Umbilical cord (tissue), 1 donor: ENCODE measurements at regions not wholly inside any gene's neighbourhood (a gene's known extent, or its start where the extent isn't known, plus 50 kb on each side); places are given as distances from the start of the nearest gene placed in this dataset.

Experiments used
- DNase-seq: peaks from one replicate; pipeline ENCODE4 v3.0.0-alpha.2; 2015; ENCODE audit warnings: low spot score

GRCh38 chr5:4188704-4189103, 593.1 kb downstream of the IRX1 start:
- no peak for DNase-seq

GRCh38 chr5:4189317-4189716, 593.7 kb downstream of the IRX1 start:
- DNase-seq = peak; percentile 5

- DNase-seq = no peak
These were observed 595.4 kb downstream of the IRX1 start for GRCh38 chr5:4191041-4191440.

- DNase-seq = no peak
These were observed 596.1 kb downstream of the IRX1 start for GRCh38 chr5:4191703-4192102.

- DNase-seq = no peak
These were observed 596.5 kb downstream of the IRX1 start for GRCh38 chr5:4192111-4192510.

GRCh38 chr5:4196744-4197143, 601.1 kb downstream of the IRX1 start:
- no peak for DNase-seq

- DNase-seq = no peak
These were observed 601.5 kb downstream of the IRX1 start for GRCh38 chr5:4197151-4197550.

- DNase-seq = no peak
These were observed 602.8 kb downstream of the IRX1 start for GRCh38 chr5:4198461-4198860.

GRCh38 chr5:4199049-4199841, 603.6 kb downstream of the IRX1 start:
- no peak for DNase-seq

GRCh38 chr5:4203146-4203545, 607.5 kb downstream of the IRX1 start:
- DNase-seq = no peak

GRCh38 chr5:4204276-4205141, 608.9 kb downstream of the IRX1 start:
- no peak for DNase-seq

- DNase-seq = peak; percentile 78
These were observed 609.8 kb downstream of the IRX1 start for GRCh38 chr5:4205398-4205797.

- no peak for DNase-seq
These were observed 610.5 kb downstream of the IRX1 start for GRCh38 chr5:4206127-4206526.

- DNase-seq = no peak
These were observed 611.9 kb downstream of the IRX1 start for GRCh38 chr5:4207486-4207885.

- no peak for DNase-seq
These were observed 612.9 kb downstream of the IRX1 start for GRCh38 chr5:4208537-4208936.

GRCh38 chr5:4208996-4209395, 613.4 kb downstream of the IRX1 start:
- no peak for DNase-seq

GRCh38 chr5:4212071-4212739, 616.6 kb downstream of the IRX1 start:
- DNase-seq = no peak

- no peak for DNase-seq
These were observed 617.6 kb downstream of the IRX1 start for GRCh38 chr5:4212981-4213819.

GRCh38 chr5:4215143-4215542, 619.5 kb downstream of the IRX1 start:
- DNase-seq = no peak

- no peak for DNase-seq
These were observed 620.5 kb downstream of the IRX1 start for GRCh38 chr5:4216142-4216541.

- no peak for DNase-seq
These were observed 624.4 kb downstream of the IRX1 start for GRCh38 chr5:4220016-4220415.
